ENCODE measurements at regions not wholly inside any gene's neighbourhood (a gene's known extent, or its start where the extent isn't known, plus 50 kb on each side); places are given as distances from the start of the nearest gene placed in this dataset.
A peak's percentile ranks its signal among the peaks of the same experiment; 100 is the strongest.

DNA sequence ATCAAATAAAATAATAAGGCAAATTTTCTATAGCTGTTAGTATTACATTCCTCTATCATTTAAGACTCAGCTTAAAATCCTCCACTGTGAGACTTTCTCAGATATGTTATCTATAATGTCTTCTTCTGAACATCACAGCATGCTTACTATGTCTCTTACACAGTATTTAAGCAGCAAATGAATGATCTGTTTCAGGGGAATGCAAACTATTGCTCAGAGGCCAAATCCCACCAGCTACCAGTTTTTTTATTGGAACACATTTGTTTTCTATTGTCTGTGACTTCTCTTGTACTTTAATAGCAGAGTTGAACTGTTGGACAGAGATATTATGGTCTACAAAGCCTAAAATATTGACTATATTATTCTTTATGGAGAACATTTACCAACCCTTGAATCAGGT lies 59.6 kb downstream of the C3orf38 start:
- DNase-seq (ENCODE audit: insufficient read length, low spot score) (no peak), FAIRE-seq (no peak)

DNA sequence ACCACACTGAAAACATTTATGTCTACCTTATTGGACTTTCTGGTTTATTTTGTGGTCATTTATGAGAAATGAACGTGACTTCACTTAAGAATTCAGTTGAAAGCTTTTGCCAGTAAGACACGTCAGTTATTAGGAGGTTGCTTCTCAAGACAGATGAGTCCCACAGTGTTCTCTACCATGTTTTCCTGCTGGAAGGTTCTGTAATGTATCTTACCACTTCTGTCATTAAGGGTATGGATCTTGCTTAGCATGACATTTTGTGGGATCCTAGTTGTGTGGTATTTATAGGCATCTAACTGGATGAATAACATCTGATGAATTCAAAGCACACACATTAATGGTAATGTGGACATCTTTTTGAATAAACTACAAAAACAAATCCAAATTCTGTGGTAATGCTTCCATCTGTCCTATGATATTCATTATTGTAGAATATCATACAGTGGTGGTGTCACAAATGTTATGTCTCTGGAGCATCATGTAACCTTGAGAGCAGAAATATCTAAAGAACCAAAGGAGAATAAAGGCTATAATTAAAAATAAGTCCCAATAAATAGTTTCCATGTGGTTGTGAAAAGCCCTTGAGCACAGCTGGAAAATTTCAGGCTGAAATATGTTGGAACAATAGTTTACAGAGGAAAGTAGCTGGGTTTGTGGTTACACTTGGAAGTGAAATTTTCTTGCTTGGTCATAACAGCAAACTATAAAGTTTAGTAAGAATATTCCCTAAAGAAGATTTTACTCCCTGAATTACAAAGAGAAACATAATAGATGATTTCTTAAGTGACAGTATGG lies 61.5 kb downstream of the C3orf38 start:
- FAIRE-seq (peak; percentile 20), DNase-seq (ENCODE audit: insufficient read length, low spot score) (no peak)

DNA sequence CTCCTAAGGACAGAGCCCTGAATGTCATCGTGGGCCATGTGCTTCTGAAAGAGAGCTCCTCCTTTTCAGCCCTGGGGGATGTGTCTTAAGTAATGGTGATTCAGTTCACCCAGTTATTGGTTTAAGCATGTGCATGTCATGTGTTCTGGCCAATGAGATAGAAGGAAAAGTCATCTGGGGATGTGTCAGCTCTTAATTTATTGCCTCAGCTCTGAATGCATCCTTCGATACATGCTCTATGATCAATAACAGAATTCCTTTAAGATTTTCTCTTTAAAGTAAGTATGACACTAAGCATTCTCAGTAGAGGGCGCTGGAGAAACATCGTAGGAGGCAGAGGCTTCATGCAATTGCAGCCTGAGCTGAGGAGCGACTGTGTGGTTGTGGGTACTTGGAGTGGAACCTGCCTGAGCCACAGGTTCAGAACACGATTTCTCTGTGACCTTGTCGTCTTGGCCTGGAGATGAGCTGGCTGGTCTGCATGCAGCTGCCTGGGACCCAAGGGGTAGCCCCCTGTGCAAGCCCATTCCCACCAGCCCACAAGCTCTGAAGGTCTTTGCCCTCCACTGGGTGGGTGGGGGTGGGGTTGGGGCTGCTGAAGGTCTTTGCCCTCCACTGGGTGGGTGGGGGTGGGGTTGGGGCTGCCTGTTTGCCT lies 69.5 kb downstream of the C3orf38 start:
- peak; percentile 52 for DNase-seq (ENCODE audit: insufficient read length, low spot score)
- FAIRE-seq, result no peak

GRCh38 chr3:88220126-88220525 lies 70.4 kb downstream of the C3orf38 start:
- DNase-seq (ENCODE audit: insufficient read length, low spot score) (no peak), FAIRE-seq (no peak)

- DNase-seq (ENCODE audit: insufficient read length, low spot score) (no peak), FAIRE-seq (no peak)
Measured at GRCh38 chr3:88221726-88222125, 72.0 kb downstream of the C3orf38 start.

- no peak for FAIRE-seq
- DNase-seq (ENCODE audit: insufficient read length, low spot score), result no peak
Measured at GRCh38 chr3:88222343-88222742, 72.6 kb downstream of the C3orf38 start.

DNA sequence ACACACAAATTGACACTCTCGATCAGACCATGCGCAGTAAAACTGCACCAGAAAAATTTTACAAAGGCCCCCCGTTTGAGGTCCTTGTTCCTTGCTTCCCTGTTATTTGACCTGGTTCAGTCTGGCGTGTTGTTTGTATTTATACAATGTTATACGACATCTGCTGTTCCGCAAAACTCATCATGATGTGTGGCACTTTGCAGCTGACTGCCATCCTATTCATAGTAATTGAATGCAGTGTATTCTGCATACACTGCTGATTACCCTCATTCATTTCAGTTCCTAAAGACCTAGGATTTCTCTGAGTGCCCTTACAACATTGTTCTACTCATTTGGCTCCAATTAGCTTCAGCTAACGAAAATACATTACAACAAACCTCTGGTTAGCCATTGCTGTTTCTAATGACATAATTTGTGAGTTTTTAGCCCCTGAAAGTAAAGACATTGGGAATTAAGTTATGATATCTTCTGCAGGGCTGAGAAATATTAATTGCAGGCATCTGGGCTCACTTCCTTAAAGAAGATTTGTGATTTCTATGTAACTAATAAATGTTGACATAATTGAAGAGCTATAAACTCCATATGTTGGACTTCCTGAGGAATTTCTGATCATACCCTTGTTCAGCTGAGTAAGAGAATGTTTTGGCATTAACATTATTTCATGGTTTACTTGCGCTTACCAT lies 75.7 kb downstream of the C3orf38 start:
- DNase-seq (ENCODE audit: insufficient read length, low spot score) (no peak), FAIRE-seq (no peak)

DNA sequence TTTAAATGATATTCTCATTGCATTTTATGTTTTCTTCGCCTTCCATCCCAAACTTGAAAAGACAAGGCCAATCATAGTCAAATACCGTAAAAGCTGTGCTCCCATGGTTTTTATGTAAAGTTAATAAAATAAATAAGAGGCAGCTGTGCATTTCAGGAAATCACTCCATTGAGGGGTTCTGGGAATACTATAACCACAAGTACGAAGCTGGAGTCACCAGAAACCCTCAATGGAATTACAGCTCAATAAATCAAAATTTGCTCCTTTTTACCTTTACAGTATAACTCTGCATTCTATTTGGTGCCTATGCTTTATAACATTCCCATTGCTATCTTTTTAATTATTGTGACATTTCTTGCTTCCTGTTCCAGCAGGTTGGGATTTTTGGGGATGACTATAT lies 77.2 kb downstream of the C3orf38 start:
- DNase-seq (ENCODE audit: insufficient read length, low spot score), result no peak
- no peak for FAIRE-seq

DNA sequence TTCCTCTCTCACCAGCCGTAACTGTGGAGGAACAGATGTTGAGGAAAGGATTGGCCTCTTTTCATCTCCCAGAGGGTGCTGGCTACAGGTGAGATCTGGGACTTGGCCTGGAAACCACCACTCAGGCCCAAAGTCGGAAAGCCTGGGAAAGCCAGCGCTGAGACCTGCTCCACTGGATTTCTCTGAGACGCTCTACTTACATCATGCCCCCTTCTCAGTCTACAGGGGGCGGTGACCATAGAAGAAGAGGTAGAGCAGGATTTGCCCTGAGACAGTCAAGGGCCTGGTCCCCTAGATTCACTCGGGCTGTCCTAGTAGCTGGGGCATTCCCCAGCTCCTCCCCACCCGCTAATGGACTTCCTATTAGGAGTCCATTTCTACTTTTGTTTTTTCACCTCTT lies 80.9 kb downstream of the C3orf38 start:
- FAIRE-seq (no peak), DNase-seq (ENCODE audit: insufficient read length, low spot score) (no peak)

DNA sequence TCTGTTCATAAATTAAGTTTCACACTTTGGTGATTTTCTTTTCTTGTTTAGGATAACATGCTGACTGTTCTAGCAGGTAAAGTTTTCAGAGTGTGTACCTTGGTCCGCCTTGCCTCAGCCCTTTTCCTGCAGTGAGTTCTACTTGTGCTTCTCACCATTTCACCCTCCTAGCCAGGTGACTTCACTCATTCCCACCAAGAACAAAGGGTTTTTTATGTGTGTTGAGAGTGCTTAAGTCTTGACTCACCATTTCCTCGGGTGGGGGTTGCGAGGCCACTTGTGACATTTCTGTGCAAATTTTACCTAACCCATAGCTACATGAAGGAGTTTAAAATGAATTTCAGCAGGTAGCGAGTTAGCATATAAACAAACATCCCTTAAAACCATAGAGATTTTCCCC lies 81.4 kb downstream of the C3orf38 start:
- no peak for FAIRE-seq

DNA sequence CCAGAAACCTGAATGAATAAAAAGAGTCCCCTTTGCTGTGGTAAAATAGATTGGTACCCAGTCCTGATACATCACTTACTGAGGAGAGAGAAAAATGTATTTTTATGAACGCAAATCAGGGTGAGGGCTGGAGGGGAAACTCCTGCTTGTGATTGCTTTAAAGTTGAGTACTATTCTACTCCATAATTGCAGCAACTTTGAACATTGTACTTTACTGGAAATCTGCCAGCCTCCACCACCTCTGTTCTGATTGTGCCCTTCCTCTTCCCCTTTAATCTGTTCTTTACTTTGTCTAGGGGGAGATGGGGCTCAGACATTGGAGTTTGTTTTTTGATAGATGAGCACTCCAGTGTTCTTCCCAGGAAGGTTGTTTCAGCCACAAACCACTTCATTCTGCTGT lies 81.9 kb downstream of the C3orf38 start:
- FAIRE-seq (no peak), DNase-seq (ENCODE audit: insufficient read length, low spot score) (no peak)

More for the DNA sequence above, 81.4 kb downstream of the C3orf38 start:
- no peak for DNase-seq (ENCODE audit: insufficient read length, low spot score)

DNA sequence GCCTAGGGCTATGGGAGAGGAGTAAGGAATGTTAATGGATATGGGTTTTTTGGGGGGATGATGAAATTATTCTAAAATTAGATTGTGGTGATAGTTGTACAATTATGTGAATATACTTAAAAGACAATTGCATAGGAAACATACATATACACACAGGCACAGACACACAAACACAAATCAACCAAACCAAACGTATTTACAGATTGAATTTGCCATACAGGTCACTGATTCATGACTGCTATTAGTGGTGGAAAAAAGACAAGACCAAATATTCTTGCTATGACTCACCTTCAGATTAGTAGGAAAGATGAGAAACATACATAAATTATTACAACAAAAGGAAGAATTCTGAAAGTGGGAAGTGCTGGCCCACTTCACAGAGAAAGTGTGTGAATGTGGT lies 85.3 kb downstream of the C3orf38 start:
- DNase-seq (ENCODE audit: insufficient read length, low spot score) (peak; percentile 18), FAIRE-seq (no peak)

DNA sequence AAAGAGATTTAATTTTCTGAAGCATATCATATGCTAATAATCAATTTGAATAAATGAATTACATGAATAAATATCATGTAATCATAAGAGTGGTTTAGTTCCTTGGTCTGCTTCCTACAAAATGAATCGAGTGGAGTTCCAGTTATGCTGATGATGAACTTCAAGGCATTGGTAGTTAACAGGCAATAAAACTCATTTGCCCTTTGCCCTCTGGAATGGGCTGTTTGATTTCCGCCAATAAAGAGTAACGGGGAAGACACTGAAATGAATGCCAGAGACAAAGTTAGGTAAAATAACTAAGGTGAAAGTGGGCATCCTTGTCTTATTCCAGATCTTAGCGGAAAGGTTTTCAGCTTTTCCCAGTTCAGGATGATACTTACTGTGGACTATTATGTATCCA lies 90.1 kb downstream of the C3orf38 start:
- no peak for DNase-seq (ENCODE audit: insufficient read length, low spot score)
- FAIRE-seq, result no peak

- FAIRE-seq (no peak), DNase-seq (ENCODE audit: insufficient read length, low spot score) (no peak)
Measured at GRCh38 chr3:88248658-88249057, 98.9 kb downstream of the C3orf38 start.

- FAIRE-seq (no peak), DNase-seq (ENCODE audit: insufficient read length, low spot score) (no peak)
Measured at GRCh38 chr3:88259045-88259444, 109.3 kb downstream of the C3orf38 start.

GRCh38 chr3:88262527-88262926 lies 112.8 kb downstream of the C3orf38 start:
- no peak for DNase-seq (ENCODE audit: insufficient read length, low spot score)
- FAIRE-seq, result no peak

GRCh38 chr3:88263417-88264100 lies 113.8 kb downstream of the C3orf38 start:
- DNase-seq (ENCODE audit: insufficient read length, low spot score) (no peak), FAIRE-seq (no peak)

GRCh38 chr3:88267441-88267840 lies 117.7 kb downstream of the C3orf38 start:
- FAIRE-seq, result no peak
- DNase-seq (ENCODE audit: insufficient read length, low spot score), result no peak

GRCh38 chr3:88267847-88268246 lies 118.1 kb downstream of the C3orf38 start:
- DNase-seq (ENCODE audit: insufficient read length, low spot score), result no peak
- FAIRE-seq, result no peak

- no peak for FAIRE-seq
- no peak for DNase-seq (ENCODE audit: insufficient read length, low spot score)
Measured at GRCh38 chr3:88280326-88280725, 130.6 kb downstream of the C3orf38 start.

- DNase-seq (ENCODE audit: insufficient read length, low spot score), result no peak
- FAIRE-seq, result no peak
Measured at GRCh38 chr3:88282528-88283241, 132.9 kb downstream of the C3orf38 start.
